Ammon's horn (tissue), 1 donor: ENCODE measurements at regions not wholly inside any gene's neighbourhood (a gene's known extent, or its start where the extent isn't known, plus 50 kb on each side); places are given as distances from the start of the nearest gene placed in this dataset.
A peak's percentile ranks its signal among the peaks of the same experiment; 100 is the strongest.
"Not testable (repeated sequence)": the region's sequence is repeated elsewhere in the genome, so short reads cannot be mapped to it uniquely, and the experiment has no call there.

Experiments used
- DNase-seq: peaks from one replicate; pipeline ENCODE4 v3.0.0-alpha.2; 2016; ENCODE audit warnings: low spot score

DNA sequence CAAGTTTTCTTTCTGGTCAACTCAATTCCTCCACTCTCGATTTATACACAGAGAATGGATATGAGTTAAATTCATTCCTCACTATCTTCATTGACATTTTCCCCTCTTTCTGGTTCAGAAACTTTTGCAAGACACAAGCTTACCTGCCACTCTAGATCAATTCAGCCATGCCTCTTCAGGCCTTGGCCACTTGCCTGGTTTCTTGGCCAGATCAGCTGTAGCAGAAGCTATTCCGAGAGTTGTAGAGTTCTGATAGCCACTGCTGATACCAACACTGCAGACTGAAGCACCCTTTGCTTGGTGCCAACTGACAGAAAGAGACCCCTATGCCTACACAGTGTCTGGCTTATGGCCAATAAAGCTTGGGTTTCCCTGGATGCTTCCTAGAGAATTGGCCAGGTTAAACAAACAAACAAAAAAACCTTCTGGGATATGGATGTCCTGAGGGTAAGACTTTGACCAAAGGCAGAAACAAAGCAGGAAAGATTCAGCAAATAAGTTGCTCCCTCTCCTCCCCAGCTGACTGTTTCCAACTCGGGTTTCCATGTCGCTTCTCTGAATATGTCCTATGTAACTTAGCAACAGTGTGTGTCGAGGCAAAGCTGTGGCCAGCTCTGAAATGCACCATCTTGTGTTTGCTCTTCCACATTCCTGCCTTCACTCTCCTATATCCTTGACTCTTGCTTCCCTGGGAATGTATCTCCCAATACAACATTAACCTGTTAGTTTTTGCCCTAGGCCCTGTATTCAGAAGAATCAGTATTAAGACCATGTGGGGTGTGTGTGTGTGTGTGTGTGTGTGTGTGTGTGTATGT is 521.6 kb downstream of the EPHA3 start:
- no peak for DNase-seq

DNA sequence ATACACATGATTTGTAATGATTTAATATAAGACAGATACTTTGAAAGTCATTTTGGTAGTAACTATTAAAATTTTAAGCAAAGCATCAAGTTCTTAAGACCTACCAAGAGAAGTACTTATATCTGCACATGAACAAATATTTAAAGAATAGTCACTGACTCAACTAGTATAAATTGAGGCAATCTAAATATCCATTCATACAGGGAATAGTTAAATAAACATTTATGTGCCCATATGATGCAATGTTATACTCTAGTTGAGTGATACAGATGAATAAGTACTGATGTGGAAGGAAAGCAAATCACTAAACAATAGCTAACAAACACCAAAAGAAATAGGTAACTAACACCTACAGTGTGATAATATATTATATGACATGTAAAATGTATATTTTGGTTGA is 527.7 kb downstream of the EPHA3 start:
- no peak for DNase-seq

DNA sequence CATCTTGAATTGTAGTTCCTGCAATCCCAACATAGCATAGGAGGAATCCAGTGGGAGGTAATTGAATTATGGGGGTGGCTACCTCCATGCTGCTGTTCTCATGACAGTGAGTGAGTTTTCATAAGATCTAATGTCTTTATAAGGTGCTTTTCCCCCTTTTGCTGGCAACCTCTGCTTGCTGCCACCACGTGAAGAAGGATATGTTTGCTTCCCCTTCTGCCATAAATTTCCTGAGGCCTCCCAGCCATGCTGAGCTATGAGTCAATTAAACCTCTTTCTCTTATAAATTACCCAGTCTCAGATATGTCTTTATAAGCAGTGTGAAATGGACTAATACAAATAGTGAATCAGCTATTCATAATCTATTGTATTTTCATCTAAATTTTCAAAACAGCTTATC is 537.3 kb downstream of the EPHA3 start:
- no peak for DNase-seq

DNA sequence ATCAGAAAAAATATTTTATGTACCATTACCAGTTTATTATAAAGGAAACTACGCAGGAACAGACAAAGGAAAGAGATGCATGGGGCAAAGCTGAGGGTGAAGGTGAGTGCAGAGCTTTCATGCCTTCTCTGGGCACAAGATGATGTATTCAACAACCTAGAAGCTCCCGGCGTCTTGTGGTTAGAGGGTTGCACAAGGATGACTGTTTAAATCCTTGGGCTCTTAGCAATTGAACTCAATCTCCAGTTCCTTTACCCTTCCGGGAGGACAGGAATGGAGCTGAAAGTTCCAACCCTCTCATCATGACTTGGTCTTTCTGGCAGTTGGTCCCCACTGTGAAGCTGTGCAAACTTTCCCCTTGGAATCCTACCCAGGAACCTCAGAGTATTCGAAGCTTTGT is 542.0 kb downstream of the EPHA3 start:
- no peak for DNase-seq

GRCh38 chr3:89654031-89654430 is 546.6 kb downstream of the EPHA3 start:
- no peak for DNase-seq

DNA sequence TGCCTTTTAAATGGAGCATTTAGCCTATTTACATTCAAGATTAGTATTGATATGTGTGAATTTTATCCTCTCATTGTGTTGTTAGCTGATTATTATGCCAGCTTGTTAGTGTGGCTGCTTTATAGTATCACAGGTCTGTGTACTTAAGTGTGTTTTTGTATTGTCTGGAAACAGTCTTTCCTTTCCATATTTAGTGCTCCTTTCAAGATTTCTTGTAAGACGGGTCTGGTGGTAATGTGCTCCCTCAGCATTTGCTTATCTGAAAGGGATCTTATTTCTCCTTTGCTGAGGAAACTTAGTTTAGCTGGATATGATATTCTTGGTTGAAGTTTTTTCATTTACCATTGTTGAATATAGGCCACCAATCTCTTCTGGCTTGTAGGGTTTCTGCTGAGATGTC is 549.0 kb downstream of the EPHA3 start:
- DNase-seq: no peak

DNA sequence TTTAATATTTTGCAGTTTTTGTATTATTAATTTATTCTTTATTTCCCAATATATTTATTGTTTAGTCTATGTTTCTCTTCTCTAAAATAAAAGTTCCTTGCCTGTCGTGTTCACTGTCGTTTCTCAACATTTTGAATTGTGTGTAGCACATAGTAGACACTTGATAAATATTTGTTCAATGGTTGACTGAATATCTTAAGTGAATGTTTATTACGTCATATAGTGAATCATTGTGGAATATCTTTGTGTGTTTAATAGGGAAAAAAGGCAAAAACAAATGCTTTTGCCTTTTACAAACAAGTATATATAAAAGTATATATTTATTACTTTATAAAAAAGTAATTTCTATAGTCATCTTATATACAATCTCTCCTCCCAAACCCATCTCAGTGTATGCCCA is 572.3 kb downstream of the EPHA3 start:
- DNase-seq: no peak

DNA sequence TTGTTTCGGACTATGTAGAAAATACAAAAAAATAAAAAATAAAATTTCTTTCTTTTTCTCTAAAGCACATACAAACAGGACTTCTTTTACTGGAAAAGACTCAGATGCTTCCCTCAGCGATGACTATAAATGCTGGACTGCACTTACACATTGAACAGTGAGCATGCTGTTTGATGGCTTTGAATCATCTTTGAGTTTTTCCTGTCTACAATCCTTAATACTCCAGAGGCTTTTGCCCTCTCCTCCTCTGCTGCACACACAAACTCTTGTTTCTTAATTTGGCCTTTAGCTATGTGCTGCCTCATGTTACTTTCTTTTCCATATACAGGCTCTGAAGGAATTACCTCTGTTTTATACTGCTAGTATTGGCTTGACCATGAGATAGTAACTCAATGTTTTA is 575.1 kb downstream of the EPHA3 start:
- no peak for DNase-seq

GRCh38 chr3:89685731-89686130 is 578.3 kb downstream of the EPHA3 start:
- DNase-seq: no peak

- peak; percentile 12 for DNase-seq
Measured at GRCh38 chr3:89690646-89691045, 583.2 kb downstream of the EPHA3 start.

DNA sequence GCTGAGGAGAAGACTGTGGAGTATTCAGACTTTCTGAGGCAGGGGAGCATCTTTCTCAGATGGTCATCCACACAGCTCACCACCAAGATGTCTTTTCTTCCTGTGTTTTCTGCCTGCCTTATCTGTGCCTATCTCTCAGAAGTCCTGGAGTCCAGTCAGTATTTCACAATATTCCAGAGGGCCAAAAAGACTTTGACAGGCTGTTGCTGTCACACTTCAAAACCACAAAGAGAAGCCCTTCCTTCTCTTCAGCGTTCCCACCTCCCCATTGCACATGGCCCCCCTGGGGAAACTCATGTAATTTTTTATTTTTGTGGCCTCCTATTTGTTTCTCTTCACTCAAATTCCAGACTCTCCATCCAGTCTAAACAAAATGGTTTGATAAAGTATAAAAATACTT is 585.2 kb downstream of the EPHA3 start:
- DNase-seq: no peak

DNA sequence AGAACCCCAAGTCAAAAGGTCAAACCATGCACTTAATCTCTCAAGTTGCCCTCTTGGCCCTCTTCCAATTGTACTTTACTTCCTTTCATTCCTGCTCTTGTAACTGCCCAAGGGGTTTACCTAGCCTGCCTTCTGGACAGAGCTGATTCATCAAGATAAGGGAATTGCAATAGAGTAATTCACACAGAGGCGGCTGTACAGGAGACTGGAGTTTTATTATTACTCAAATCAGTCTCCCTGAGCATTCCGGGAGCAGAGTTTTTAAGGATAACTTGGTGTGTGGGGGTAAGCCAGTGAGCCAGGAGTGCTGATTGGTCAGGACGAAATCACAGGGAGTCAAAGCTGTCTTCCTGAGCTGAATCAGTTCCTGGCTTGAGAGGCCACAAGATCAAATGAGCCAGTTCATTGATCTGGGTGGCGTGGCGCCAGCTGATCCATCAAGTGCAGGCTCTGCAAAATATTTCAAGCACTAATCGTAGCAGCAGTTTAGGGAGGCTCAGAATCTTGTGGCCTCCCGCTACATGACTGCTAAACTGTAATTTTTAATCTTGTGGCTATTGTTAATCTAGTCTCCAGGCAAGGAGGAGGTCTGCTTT is 590.0 kb downstream of the EPHA3 start:
- no peak for DNase-seq

GRCh38 chr3:89698208-89698830 is 590.9 kb downstream of the EPHA3 start:
- DNase-seq: no peak

GRCh38 chr3:89699229-89699628 is 591.8 kb downstream of the EPHA3 start:
- no peak for DNase-seq

DNA sequence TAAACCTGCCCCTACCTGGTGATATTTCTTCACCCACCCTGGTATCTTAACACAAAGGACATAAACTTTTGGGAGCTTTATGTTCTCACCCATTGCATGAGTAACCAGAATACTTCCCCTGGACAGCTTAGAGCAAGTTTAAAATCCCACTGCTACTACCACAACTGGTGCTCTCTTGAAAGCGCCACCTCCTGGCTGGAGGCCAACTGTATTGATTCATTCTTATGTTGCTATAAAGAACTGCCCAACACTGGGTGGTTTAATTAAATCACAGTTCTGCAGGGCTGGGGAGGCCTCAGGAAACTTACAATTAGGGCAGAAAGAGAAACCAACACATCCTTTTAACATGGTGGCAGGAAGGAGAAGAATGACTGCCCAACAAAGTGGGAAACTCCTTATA is 592.4 kb downstream of the EPHA3 start:
- no peak for DNase-seq

DNA sequence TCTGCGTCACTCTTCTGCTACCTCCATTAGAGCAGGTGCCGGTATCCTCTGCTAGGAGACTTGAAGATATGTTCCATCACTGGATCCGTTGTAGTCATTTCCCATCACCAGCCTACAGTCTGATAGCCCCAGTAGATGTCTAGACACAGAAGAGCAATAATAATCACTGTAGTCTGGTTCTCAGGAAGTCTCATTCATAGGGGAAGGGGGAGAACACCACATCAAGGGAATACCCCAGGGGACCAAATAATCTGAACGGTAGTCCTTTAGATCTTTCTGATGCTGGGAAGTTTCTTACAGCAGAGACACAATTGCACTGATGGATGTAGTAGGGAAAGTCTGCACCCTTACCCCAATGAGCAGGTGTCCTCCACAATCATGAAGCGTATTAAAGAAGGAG is 595.0 kb downstream of the EPHA3 start:
- DNase-seq: no peak

GRCh38 chr3:89713196-89713595 is 605.8 kb downstream of the EPHA3 start:
- no peak for DNase-seq

- DNase-seq: no peak
Measured at GRCh38 chr3:89714237-89714636, 606.8 kb downstream of the EPHA3 start.

GRCh38 chr3:89740080-89740880 is 632.9 kb downstream of the EPHA3 start:
- DNase-seq: no peak

DNA sequence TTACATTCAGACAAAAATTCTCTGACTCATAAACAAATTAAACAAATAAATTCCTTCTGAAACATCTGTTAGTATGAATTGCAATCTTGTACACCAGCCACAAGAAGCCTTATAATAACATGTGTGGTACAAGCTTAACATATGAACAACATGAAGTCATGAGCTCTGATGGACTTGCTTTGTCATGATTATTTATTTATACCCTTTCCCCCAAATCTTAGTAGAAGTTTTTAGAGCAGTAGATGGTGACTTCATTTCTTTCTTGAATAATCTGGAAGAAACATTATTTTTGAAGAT is 633.4 kb downstream of the EPHA3 start:
- no peak for DNase-seq

- DNase-seq: no peak
Measured at GRCh38 chr3:89742546-89742945, 635.1 kb downstream of the EPHA3 start.

DNA sequence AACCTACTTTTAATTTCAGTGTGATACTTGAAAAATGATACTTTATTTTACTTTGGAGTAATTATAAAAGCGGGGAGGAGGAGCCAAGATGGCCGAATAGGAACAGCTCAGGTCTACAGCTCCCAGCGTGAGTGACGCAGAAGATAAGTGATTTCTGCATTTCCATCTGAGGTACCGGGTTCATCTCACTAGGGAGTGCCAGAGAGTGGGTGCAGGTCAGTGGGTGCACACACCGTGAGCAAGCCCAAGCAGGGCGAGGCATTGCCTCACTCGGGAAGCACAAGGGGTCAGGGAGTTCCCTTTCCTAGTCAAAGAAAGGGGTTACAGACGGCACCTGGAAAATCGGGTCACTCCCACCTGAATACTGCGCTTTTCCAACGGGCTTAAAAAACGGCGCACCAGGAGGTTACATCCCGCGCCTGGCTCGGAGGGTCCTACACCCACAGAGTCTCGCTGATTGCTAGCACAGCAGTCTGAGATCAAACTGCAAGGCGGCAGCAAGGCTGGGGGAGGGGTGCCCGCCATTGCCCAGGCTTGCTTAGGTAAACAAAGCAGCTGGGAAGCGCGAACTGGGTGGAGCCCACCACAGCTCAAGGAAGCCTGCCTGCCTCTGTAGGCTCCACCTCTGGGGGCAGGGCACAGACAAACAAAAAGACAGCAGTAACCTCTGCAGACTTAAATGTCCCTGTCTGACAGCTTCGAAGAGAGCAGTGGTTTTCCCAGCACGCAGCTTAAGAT is 640.3 kb downstream of the EPHA3 start:
- not testable (repeated sequence) for DNase-seq
